ENCODE measurements at regions not wholly inside any gene's neighbourhood (a gene's known extent, or its start where the extent isn't known, plus 50 kb on each side); places are given as distances from the start of the nearest gene placed in this dataset.
"Not testable (repeated sequence)": the region's sequence is repeated elsewhere in the genome, so short reads cannot be mapped to it uniquely, and the experiment has no call there.

- no peak overlapping the region for H3K4me3 ChIP-seq (ENCODE audit: low read depth, low read length)
- H3K4me2 ChIP-seq (ENCODE audit: low read length): no peak overlapping the region
- H3K4me1 ChIP-seq: no peaks in the 10 kb centered on the region
- no peak overlapping the region for H3K9ac ChIP-seq
- no peaks in the 10 kb centered on the region for H3K9me3 ChIP-seq (ENCODE audit: control insufficient read depth, low read length)
- H3K36me3 ChIP-seq (ENCODE audit: control insufficient read depth, insufficient read depth, low read length): no peaks in the 10 kb centered on the region
- H3K27ac ChIP-seq: no peak overlapping the region
- H3K27me3 ChIP-seq (ENCODE audit: control insufficient read depth, insufficient read depth, low read length): no peaks in the 10 kb centered on the region
- no peak for TF ChIP-seq CTCF (IDR thresholded peaks at IDR 0.05)
- no peak overlapping the region for H2AFZ ChIP-seq
- no peaks in the 10 kb centered on the region for H3K79me2 ChIP-seq
Observed at GRCh38 chr15:67936258-67936657, 96.4 kb upstream of the RNU6-1 start.

DNA sequence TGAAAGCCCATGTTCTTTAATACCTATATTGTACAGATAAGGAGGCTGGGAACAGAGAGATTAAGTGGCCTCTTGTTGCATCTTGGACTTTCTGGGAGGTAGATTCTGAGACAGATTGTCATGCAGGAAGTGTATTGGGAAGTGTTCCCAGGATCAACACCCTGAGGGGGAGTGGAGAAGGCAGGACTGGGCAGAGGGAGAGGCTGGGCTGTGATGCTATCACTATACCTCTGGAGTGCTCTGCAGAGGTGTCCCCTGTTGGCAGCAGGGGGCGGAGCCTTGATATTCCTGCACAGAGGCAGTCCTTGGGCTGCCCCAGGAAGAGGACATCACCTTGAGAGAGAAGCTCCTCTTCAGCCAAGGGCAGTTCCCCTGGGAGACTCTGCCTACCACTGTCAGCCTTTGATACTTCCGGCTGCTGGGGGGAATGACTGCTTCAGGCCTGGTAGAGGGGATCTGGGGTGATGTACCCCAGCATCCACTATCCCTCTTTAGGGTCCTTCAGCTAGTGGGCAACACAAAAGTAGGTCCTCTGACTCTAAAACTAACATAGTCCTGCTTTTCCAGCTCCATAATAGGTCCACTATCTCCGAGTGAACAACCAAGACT, 97.4 kb upstream of the RNU6-1 start:
- Histone ChIP-seq H3K4me2 (ENCODE audit: low read length) (no peak overlapping the region), H2AFZ (no peak overlapping the region), H3K4me3 (ENCODE audit: low read depth, low read length) (no peak overlapping the region), H3K27me3 (ENCODE audit: control insufficient read depth, insufficient read depth, low read length) (no peaks in the 10 kb centered on the region), H3K36me3 (ENCODE audit: control insufficient read depth, insufficient read depth, low read length) (no peaks in the 10 kb centered on the region), H3K27ac (no peak overlapping the region), H3K4me1 (no peaks in the 10 kb centered on the region), H3K79me2 (no peaks in the 10 kb centered on the region), H3K9ac (no peak overlapping the region), H3K9me3 (ENCODE audit: control insufficient read depth, low read length) (no peaks in the 10 kb centered on the region)
- TF ChIP-seq CTCF (IDR thresholded peaks at IDR 0.05): no peak

- not testable (repeated sequence) for H3K9ac ChIP-seq; H3K36me3 ChIP-seq (ENCODE audit: control insufficient read depth, insufficient read depth, low read length); H3K79me2 ChIP-seq; H3K27me3 ChIP-seq (ENCODE audit: control insufficient read depth, insufficient read depth, low read length); H3K9me3 ChIP-seq (ENCODE audit: control insufficient read depth, low read length); H3K27ac ChIP-seq; H3K4me1 ChIP-seq; H3K4me3 ChIP-seq (ENCODE audit: low read depth, low read length); H3K4me2 ChIP-seq (ENCODE audit: low read length); H2AFZ ChIP-seq
Observed at GRCh38 chr15:67939179-67939578, 99.3 kb upstream of the RNU6-1 start.

GRCh38 chr15:67939588-67940323, 99.9 kb upstream of the RNU6-1 start:
- not testable (repeated sequence) for H3K27ac ChIP-seq; H3K9ac ChIP-seq; H3K4me3 ChIP-seq (ENCODE audit: low read depth, low read length); H3K36me3 ChIP-seq (ENCODE audit: control insufficient read depth, insufficient read depth, low read length); H3K79me2 ChIP-seq; H3K4me1 ChIP-seq; H3K4me2 ChIP-seq (ENCODE audit: low read length); H3K27me3 ChIP-seq (ENCODE audit: control insufficient read depth, insufficient read depth, low read length); H2AFZ ChIP-seq; H3K9me3 ChIP-seq (ENCODE audit: control insufficient read depth, low read length)

DNA sequence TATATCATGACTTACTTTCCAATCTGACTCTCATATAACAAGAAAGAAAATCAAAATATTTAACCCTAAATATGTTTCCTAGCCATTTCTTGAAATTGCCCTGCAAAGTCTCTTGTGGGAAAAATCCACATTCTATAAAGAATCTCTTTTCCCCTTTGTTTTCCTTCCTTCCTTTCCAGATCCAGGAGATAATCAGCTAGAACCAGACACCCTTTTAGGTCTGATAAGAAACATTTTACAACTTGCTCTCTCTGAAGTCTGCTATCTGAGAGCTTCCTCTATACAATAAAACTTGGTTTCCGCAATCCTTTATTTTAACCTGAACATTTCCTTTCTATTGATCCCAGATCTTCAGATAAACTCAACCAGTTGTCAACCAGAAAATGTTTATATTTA, 100.5 kb upstream of the RNU6-1 start:
- Histone ChIP-seq H3K27me3 (ENCODE audit: control insufficient read depth, insufficient read depth, low read length) (no peaks in the 10 kb centered on the region), H3K27ac (no peak overlapping the region), H3K4me1 (no peaks in the 10 kb centered on the region), H3K4me3 (ENCODE audit: low read depth, low read length) (no peak overlapping the region), H3K4me2 (ENCODE audit: low read length) (no peak overlapping the region), H3K36me3 (ENCODE audit: control insufficient read depth, insufficient read depth, low read length) (no peaks in the 10 kb centered on the region), H3K79me2 (no peaks in the 10 kb centered on the region), H3K9ac (no peak overlapping the region), H2AFZ (no peak overlapping the region), H3K9me3 (ENCODE audit: control insufficient read depth, low read length) (no peaks in the 10 kb centered on the region)
- TF ChIP-seq CTCF (IDR thresholded peaks at IDR 0.05): no peak

Data from parathyroid adenoma (tissue), 2 donors.